Gastroesophageal sphincter (tissue), 2 donors: ENCODE measurements at regions not wholly inside any gene's neighbourhood (a gene's known extent, or its start where the extent isn't known, plus 50 kb on each side); places are given as distances from the start of the nearest gene placed in this dataset.

ENCODE experiments used
- POLR2A ChIP-seq, 2 donors: fragments of 450-650 bp; IDR thresholded peaks; one replicate each; pipeline ENCODE4 v1.6.1; 2017; ENCODE audit warnings: antibody characterized with exemption in 2 of 2, mild to moderate bottlenecking in 2 of 2, moderate library complexity in 1 of 2
- POLR2AphosphoS5 ChIP-seq: sonication (generic); formaldehyde crosslinking; IDR thresholded peaks from one replicate; pipeline ENCODE4 v1.6.1; 2017; ENCODE audit warnings: antibody characterized with exemption

DNA sequence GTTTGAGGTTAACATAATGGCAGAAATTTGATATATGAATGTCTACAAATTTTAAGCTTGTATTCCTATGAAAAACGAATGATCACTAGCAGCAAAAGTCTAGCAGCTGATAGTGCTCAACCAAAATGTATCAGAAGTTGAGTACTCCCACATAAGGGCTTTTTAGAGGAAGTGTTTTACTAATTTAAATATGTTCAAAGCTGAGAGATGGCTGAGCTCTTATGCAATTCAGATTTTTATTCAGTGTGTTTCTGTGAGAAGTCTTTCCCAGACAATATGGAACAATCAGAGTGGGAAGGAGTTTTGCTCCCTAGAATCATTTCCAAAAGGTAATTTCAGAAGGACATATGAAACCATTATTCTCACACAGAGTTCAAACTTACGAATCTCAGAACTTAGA is 327.0 kb downstream of the ZPLD1 start:
- no peak for TF ChIP-seq POLR2AphosphoS5
- TF ChIP-seq POLR2A (IDR thresholded peaks at IDR 0.05) = no peak
